ENCODE measurements at regions not wholly inside any gene's neighbourhood (a gene's known extent, or its start where the extent isn't known, plus 50 kb on each side); places are given as distances from the start of the nearest gene placed in this dataset.

DNA sequence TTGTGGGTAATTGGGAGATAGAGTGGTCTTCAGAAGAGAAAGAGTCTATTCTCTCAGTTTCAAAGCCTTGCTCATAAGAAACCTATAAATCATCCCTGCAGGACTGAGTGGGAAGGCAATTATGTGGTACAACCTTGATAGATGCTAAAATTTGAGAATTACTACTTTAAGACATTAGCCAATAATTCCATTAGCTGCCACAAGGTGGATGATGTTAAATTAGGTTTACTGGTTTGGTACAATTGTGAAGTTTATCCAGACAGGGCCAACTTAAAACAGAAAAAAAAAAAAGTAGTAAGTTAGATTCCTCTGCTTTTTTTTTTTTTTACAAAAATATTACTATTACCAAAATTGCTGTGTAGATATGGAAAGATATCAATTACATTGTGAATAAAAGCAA, 73.2 kb upstream of the AMOT start:
- Histone ChIP-seq H3K9me3 (ENCODE audit: control insufficient read depth, low read depth, low read length) (no peaks in the 10 kb centered on the region), H3K36me3 (ENCODE audit: control insufficient read depth, insufficient read depth, low read length) (no peaks in the 10 kb centered on the region), H3K27me3 (ENCODE audit: control insufficient read depth, insufficient read depth, low read length) (no peaks in the 10 kb centered on the region), H3K27ac (ENCODE audit: low read length) (no peak overlapping the region), H3K4me3 (ENCODE audit: low read length) (no peak overlapping the region), H3K4me1 (ENCODE audit: control insufficient read depth, insufficient read depth, low read length) (no peaks in the 10 kb centered on the region)
- no peak for DNase-seq

DNA sequence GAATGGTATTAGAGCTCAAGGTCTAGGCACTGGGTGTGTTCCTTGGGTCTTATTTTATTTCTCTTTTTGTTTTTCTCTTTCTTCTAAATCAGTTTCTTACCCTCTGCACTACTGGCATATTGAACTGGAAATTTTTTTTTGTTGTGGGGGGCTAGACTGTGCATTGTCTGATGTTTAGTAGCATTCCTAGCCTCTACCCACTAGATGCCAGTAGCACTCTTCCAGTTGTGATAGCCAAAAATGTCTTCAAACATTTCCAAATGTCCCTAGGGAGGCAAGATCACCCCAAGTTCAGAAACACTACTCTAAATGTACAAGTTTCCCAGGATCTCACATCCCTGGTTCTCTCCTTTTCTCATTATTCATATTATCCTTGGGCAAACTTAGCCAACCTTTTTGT, 69.8 kb upstream of the AMOT start:
- Histone ChIP-seq H3K36me3 (ENCODE audit: control insufficient read depth, insufficient read depth, low read length) (no peaks in the 10 kb centered on the region), H3K4me3 (ENCODE audit: low read length) (no peak overlapping the region), H3K27ac (ENCODE audit: low read length) (no peak overlapping the region), H3K4me1 (ENCODE audit: control insufficient read depth, insufficient read depth, low read length) (no peaks in the 10 kb centered on the region), H3K27me3 (ENCODE audit: control insufficient read depth, insufficient read depth, low read length) (no peaks in the 10 kb centered on the region), H3K9me3 (ENCODE audit: control insufficient read depth, low read depth, low read length) (no peaks in the 10 kb centered on the region)
- no peak for DNase-seq

DNA sequence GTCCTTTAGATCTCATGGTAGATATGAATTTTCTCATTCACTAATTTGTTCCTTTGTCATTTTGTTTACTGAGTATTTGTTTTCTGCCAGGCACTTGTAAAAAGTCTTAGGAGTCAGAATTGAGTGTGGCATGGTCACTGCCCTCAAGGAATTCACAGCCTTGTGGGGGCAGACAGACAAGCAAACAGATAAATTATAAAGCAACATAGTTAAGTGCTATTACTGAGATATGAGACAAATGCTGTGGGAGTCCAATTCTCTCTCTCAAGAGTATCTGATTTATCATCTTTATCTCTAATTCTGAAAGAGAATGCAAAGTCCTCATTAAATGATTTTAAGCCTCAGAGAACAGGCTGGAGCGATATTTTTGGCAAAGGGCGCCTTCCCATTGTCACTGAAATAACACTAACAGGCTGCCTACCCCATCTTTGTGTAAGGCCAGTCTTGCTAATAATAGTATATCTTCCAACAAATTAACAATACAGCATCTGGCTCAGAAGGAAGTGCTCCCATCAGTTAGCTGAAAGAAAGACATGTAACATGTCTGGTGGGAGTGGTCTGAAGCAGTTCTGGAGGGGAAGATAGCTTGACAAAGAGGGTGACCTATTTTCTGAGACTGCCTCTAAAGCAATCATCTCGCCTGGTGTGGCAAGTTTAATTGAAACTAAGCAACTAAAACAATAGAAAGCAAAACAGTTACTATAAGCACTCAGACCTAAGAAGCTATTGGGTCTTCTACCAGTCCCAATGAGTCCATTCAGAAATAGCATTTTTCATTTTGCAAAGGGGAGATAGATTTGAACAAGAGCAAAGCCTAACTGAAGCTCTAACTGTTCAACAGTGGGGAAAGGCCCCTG, 61.5 kb upstream of the AMOT start:
- Histone ChIP-seq H3K4me1 (ENCODE audit: control insufficient read depth, insufficient read depth, low read length) (no peaks in the 10 kb centered on the region), H3K36me3 (ENCODE audit: control insufficient read depth, insufficient read depth, low read length) (no peaks in the 10 kb centered on the region), H3K9me3 (ENCODE audit: control insufficient read depth, low read depth, low read length) (no peaks in the 10 kb centered on the region), H3K4me3 (ENCODE audit: low read length) (no peak overlapping the region), H3K27ac (ENCODE audit: low read length) (no peak overlapping the region), H3K27me3 (ENCODE audit: control insufficient read depth, insufficient read depth, low read length) (no peaks in the 10 kb centered on the region)
- no CpG with 5 or more reads among the region's 3 CpGs for WGBS (ENCODE audit: insufficient coverage, low lambda C conversion rate)
- no peak for DNase-seq

DNA sequence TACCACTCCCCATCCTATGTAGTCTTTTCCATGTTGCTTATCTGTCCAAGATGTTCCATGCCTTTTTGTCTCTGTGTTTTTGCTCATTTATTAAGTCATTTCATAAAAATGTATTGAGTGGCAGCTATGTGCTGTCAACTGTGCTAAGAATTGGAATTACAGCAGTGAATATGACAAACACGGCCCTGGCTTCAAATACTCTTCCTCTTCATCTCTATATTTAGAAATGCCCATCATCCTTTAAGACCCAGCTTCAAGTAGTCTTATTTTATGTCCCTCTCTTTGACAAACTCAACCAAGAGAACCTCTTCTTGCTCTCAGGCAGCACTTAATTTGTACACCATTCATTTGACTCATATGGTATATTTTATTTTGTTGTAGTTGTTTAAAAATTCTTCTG, 55.4 kb upstream of the AMOT start:
- H3K36me3 ChIP-seq (ENCODE audit: control insufficient read depth, insufficient read depth, low read length), result no peaks in the 10 kb centered on the region
- H3K27ac ChIP-seq (ENCODE audit: low read length), result no peak overlapping the region
- no peaks in the 10 kb centered on the region for H3K9me3 ChIP-seq (ENCODE audit: control insufficient read depth, low read depth, low read length)
- no peak overlapping the region for H3K4me3 ChIP-seq (ENCODE audit: low read length)
- no peaks in the 10 kb centered on the region for H3K4me1 ChIP-seq (ENCODE audit: control insufficient read depth, insufficient read depth, low read length)
- WGBS (ENCODE audit: insufficient coverage, low lambda C conversion rate), result no CpG with 5 or more reads among the region's 1 CpG
- DNase-seq, result no peak
- no peaks in the 10 kb centered on the region for H3K27me3 ChIP-seq (ENCODE audit: control insufficient read depth, insufficient read depth, low read length)

Measured in large intestine (tissue), 3 donors.